Immature natural killer cell (primary cell): ENCODE measurements at regions not wholly inside any gene's neighbourhood (a gene's known extent, or its start where the extent isn't known, plus 50 kb on each side); places are given as distances from the start of the nearest gene placed in this dataset.

ENCODE experiments used
- DNase-seq, 3 donors: peaks; one replicate each; pipeline ENCODE4 v3.0.0; 2022; ENCODE audit warnings: mixed read lengths in 1 of 3
- H3K27ac Mint-ChIP-seq, 6 donors: one replicate each; pipeline ENCODE4 v1.8.0; 2020; ENCODE audit warnings: mixed read lengths in 6 of 6, mild to moderate bottlenecking in 5 of 6, inconsistent platforms in 4 of 6, moderate library complexity in 3 of 6
- H3K27me3 Mint-ChIP-seq, 3 donors: one replicate each; pipeline ENCODE4 v1.8.0; 2020 to 2021; ENCODE audit warnings: low read depth in 3 of 3, mild to moderate bottlenecking in 3 of 3, mixed read lengths in 3 of 3, moderate library complexity in 3 of 3, inconsistent platforms in 1 of 3
- H3K36me3 Mint-ChIP-seq, 3 donors: one replicate each; pipeline ENCODE4 v1.8.0; 2020; ENCODE audit warnings: mixed read lengths in 3 of 3, inconsistent platforms in 2 of 3, mild to moderate bottlenecking in 2 of 3
- H3K4me1 Mint-ChIP-seq, 2 donors: one replicate each; pipeline ENCODE4 v1.8.0; 2020; ENCODE audit warnings: inconsistent platforms in 2 of 2, mild to moderate bottlenecking in 2 of 2, mixed read lengths in 2 of 2, moderate library complexity in 1 of 2
- H3K4me3 Mint-ChIP-seq, 5 donors: one replicate each; pipeline ENCODE4 v1.8.0; 2020; ENCODE audit warnings: mild to moderate bottlenecking in 5 of 5, mixed read lengths in 5 of 5, inconsistent platforms in 3 of 5, moderate library complexity in 3 of 5
- H3K9me3 Mint-ChIP-seq, 6 donors: one replicate each; pipeline ENCODE4 v1.8.0; 2020; ENCODE audit warnings: mild to moderate bottlenecking in 6 of 6, mixed read lengths in 6 of 6, inconsistent platforms in 4 of 6, moderate library complexity in 3 of 6

DNA sequence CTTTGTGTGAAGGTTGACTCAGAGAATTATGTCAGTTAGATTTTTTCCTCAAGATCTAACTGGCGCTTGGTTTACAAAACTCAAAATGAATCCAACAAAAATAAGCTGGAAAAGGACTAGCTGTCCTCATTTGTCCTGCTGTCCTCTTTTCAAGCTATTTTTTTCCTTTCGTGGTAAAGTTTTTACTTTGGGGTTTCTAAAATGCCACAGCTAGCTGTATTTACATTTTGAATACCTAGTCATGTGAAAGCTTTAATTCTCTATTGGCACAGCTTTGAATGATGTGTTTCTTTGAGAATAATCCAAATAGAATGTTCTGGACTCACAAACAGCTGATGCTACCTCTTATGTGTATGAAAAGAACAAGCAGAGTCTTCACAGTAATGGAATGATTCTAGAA is 673.6 kb upstream of the NR5A2 start:
- Mint-ChIP-seq H3K36me3 (peaks cover 0 to 2% (median 0%) of the 10 kb centered on the region in 3 donors), H3K27me3 (peaks cover 0 to 6% (median 2%) of the 10 kb centered on the region in 3 donors), H3K4me3 (no peak overlapping the region), H3K9me3 (peaks cover 0 to 3% (median 2%) of the 10 kb centered on the region in 6 donors), H3K4me1 (no peaks in the 10 kb centered on the region), H3K27ac (no peak overlapping the region)
- no peak for DNase-seq

DNA sequence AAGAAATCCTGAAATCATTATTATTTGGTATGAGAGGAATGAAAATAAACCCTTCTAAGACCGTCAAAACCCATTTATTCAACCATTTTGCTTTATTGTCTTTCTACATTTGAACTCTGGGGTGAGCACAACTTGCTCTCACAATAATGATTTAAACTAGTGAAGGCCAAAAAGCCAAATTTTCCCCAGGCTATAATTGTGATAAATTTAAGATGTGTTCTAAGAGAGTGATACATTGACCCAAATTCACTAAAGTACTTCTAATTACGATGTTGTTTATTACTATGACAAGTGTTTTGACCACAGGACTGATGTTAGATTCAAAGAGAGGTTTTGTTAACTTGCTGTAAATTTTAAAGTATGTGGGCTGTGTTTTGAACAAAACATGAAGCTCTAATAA is 670.9 kb upstream of the NR5A2 start:
- peaks cover 0 to 2% (median 0%) of the 10 kb centered on the region in 6 donors for H3K9me3 Mint-ChIP-seq
- H3K27ac Mint-ChIP-seq, result no peak overlapping the region
- DNase-seq, result no peak
- H3K36me3 Mint-ChIP-seq, result no peaks in the 10 kb centered on the region
- H3K4me3 Mint-ChIP-seq, result no peak overlapping the region
- no peaks in the 10 kb centered on the region for H3K4me1 Mint-ChIP-seq
- peaks cover 0 to 9% (median 2%) of the 10 kb centered on the region in 3 donors for H3K27me3 Mint-ChIP-seq

DNA sequence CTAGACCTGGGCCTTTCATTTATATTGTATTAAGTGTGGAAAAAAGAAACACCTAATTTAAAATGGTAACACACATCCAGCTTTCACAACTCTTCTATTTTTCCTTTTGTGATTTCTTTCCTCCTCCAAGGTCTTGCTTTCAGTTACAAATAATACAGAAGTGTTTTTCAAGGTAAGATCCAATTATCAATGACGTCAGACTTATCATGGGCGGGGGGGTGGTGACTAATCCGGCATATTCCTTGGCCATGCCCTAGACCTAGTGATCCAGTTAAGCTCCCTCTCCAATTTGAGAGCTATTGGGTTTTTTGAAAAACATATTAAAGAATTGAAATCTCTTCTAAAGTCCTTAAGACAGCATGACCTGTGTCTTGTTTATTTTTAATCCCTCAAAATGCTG is 669.9 kb upstream of the NR5A2 start:
- Mint-ChIP-seq H3K27me3 (peaks cover 0 to 6% (median 2%) of the 10 kb centered on the region in 3 donors), H3K9me3 (peaks cover 0 to 2% (median 0%) of the 10 kb centered on the region in 6 donors), H3K4me3 (no peak overlapping the region), H3K27ac (no peak overlapping the region), H3K36me3 (no peaks in the 10 kb centered on the region), H3K4me1 (no peaks in the 10 kb centered on the region)
- DNase-seq, result no peak

DNA sequence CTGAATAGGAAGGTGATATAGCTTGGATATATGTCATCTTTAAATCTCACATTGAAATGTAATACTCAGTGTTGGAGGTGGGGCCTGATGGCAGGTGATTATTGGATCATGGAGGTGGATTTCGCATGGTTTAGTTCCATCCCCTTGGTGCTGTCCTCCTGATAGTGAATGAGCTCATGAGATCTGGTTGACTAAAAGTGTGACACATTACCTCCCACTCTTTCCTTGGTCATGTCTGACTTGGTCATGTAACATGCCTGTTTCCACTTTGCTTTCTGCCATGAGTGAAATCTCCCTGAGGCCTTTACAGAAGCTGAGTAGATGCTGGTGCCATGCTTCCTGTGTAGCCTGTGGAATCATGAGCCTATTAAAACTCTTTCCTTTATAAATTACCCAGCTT is 664.5 kb upstream of the NR5A2 start:
- no peaks in the 10 kb centered on the region for H3K36me3 Mint-ChIP-seq
- H3K4me1 Mint-ChIP-seq, result no peaks in the 10 kb centered on the region
- H3K27me3 Mint-ChIP-seq, result peaks cover 0 to 7% (median 3%) of the 10 kb centered on the region in 3 donors
- no peak overlapping the region for H3K27ac Mint-ChIP-seq
- DNase-seq, result no peak
- peaks cover 0 to 4% (median 0%) of the 10 kb centered on the region in 6 donors for H3K9me3 Mint-ChIP-seq
- no peak overlapping the region for H3K4me3 Mint-ChIP-seq

DNA sequence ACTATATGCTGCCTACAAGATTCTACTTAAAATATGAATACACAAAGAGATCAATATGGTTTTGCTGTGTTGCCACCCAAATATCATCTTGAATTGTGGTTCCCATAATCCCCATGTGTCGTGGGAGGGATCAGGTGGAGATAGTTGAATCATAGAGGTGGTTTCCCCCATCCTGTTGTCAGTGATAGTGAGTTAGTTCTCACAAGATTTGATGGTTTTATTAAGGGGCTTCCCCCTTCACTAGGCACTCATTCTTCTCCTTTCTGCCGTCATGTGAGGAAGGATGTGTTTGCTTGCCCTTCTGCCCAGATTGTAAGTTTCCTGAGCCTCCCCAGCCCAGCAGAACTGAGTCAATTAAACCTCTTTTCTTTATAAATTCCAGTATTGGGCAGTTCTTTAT is 654.4 kb upstream of the NR5A2 start:
- Mint-ChIP-seq H3K4me1 (peaks cover 0 to 7% of the 10 kb centered on the region in 2 donors), H3K36me3 (no peaks in the 10 kb centered on the region), H3K4me3 (no peak overlapping the region), H3K27me3 (peaks cover 2 to 6% (median 4%) of the 10 kb centered on the region in 3 donors), H3K9me3 (peaks cover 0 to 4% (median 2%) of the 10 kb centered on the region in 6 donors), H3K27ac (no peak overlapping the region)
- DNase-seq, result no peak

DNA sequence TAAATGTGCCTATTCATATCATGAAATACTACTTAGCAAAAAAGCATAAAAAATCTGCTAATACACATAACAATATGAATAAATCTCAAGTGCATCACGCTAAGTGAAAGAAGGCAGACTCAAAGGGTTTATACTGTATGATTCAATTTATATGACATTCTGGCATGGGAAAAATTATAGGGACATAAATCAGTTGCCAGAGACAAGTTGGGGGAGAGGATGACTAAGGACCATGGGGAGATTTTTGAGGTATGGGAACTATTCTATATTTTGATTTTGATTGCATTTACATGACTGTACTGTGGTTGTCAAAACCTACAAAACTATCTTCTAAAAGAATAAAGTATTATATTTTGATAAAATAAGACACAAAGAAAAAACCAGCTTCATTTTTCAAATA is 650.3 kb upstream of the NR5A2 start:
- Mint-ChIP-seq H3K36me3 (no peaks in the 10 kb centered on the region), H3K4me1 (no peaks in the 10 kb centered on the region), H3K9me3 (peaks cover 0 to 4% (median 0%) of the 10 kb centered on the region in 6 donors), H3K4me3 (no peak overlapping the region), H3K27me3 (peaks cover 0 to 6% (median 2%) of the 10 kb centered on the region in 3 donors), H3K27ac (no peak overlapping the region)
- no peak for DNase-seq

DNA sequence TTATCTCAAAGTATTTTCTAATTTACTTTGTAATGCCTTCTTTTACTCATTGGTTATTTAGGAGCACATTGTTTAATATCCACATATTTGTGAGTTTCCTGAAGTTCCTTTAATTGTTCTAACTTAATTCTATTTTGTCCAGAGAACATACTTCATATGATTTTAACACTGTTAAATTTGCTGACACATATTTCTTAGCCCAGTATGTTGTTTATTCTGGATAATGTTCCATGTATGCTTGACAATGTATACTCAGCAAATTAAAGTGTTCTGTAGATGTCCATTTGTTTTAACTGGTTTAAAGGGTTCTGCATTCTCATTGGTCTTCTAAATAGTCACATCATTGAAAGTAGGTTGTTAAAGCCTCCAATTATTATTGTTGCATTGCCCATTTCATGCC is 643.7 kb upstream of the NR5A2 start:
- H3K27me3 Mint-ChIP-seq, result peaks cover 1 to 9% (median 5%) of the 10 kb centered on the region in 3 donors

DNA sequence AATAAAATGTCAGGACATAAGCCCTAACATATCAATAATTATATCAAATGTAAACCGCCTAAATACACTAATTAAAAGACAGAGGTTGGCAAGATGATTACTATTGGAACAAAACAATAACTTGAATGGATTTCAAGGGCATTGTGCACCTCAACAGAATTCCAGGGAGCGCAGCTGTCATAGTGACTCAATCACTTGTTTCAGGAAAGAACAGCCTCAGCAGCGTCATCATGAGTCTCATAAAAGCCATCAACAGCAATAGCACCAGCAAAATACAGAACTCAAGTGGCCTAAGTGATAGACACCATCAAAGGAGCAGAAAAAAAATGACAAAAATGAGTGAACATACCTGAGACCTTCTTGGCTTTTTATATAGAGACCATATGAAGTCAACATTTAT is 632.7 kb upstream of the NR5A2 start:
- H3K27me3 Mint-ChIP-seq, result peaks cover 0 to 4% (median 3%) of the 10 kb centered on the region in 3 donors
- H3K4me3 Mint-ChIP-seq, result no peak overlapping the region
- DNase-seq, result no peak
- H3K27ac Mint-ChIP-seq, result no peak overlapping the region
- peaks cover 0 to 1% (median 0%) of the 10 kb centered on the region in 3 donors for H3K36me3 Mint-ChIP-seq
- H3K4me1 Mint-ChIP-seq, result peaks cover 0 to 2% of the 10 kb centered on the region in 2 donors
- peaks cover 0 to 2% (median 0%) of the 10 kb centered on the region in 6 donors for H3K9me3 Mint-ChIP-seq

More for the DNA sequence above, 643.7 kb upstream of the NR5A2 start:
- Mint-ChIP-seq H3K9me3 (no peaks in the 10 kb centered on the region), H3K4me3 (no peak overlapping the region), H3K27ac (no peak overlapping the region), H3K36me3 (no peaks in the 10 kb centered on the region), H3K4me1 (no peaks in the 10 kb centered on the region)
- DNase-seq, result no peak

DNA sequence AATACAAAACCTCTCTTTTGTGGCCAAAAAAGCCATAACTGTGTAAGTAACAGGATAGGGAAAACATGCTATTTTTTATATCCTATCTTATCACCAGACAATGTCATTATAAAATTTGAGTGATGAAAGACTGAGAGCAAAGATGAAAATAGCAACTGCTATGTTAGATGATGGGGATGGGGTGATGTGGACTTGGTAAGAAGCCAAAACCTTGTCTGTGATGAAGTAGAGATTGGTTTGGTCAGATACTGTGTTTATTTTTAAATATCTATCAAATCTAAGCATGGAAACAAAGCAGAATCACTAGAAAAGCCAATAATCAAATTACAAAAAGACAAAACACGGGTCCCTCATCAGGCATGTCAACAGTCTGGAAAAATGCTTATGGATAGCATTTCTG is 631.1 kb upstream of the NR5A2 start:
- Mint-ChIP-seq H3K4me3 (no peak overlapping the region), H3K36me3 (no peaks in the 10 kb centered on the region), H3K9me3 (no peaks in the 10 kb centered on the region), H3K4me1 (peaks cover 6 to 9% of the 10 kb centered on the region in 2 donors), H3K27me3 (peaks cover 0 to 6% (median 4%) of the 10 kb centered on the region in 3 donors), H3K27ac (no peak overlapping the region)
- DNase-seq, result no peak

DNA sequence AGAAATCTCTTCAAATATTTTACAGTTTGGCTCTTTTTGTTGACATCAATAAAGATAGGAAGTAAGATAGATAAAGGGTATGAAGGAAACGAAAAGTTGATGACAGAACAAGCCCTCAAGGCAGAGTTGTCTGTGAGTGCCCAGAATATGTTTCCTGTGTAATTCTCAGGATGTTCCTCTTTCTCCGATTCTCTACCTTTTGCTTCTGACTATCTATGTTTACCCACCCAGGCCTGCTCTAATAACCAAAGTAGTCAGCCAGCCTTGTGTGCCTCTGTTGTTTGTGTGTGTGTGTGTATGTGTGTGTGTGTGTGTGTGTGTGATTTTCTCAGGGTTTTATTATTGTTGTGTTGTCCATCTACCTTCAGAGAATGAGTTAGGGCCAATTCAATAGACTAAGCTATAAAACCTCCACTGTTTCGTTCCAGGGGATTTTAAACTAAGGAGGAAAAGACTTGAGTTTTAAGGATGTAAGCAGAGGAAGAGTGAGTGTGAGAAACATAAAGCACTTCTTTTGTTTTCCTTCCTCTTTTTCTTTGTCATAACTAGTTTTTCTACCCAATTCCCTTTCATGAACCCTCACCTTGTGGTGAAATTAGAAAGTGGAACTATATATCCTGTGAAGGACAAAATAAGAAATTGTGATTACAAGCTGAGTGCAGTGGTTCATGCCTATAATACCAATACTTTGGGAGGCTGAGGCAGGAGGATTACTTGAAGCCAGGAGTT is 627.4 kb upstream of the NR5A2 start:
- Mint-ChIP-seq H3K4me3 (no peak overlapping the region), H3K27ac (no peak overlapping the region), H3K4me1 (peaks cover 6 to 9% of the 10 kb centered on the region in 2 donors), H3K27me3 (peaks cover 0 to 6% (median 0%) of the 10 kb centered on the region in 3 donors), H3K36me3 (no peaks in the 10 kb centered on the region), H3K9me3 (no peaks in the 10 kb centered on the region)
- DNase-seq, result no peak

DNA sequence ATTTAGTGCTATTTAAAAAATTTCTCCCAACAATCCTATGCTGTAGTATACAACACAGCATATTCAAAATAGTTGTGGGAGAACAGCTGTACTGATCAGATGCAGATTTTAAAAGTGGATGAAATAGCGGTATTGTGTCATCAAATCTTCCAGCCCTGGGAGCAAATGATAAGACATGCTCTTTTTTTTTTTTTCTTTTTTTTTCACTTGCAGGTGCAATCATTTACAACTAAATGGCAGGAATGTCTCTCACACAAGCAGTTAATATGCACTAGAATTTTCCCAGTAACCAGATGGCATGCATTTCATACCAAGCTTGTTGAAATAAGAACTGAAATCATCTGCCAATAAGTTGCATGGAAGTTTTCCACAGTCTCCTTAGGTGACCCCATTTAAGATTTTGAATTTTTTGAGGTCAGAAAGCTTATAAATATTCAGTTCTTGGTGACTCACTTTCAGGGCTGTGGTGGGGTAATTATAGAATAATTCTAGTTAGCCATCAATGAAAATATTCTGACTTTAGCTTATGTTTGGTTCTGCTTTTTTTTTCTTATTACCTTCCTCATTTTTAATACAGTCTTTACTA is 623.9 kb upstream of the NR5A2 start:
- H3K9me3 Mint-ChIP-seq, result no peaks in the 10 kb centered on the region
- no peaks in the 10 kb centered on the region for H3K36me3 Mint-ChIP-seq
- no peak overlapping the region for H3K27ac Mint-ChIP-seq
- H3K4me1 Mint-ChIP-seq, result peaks cover 6 to 9% of the 10 kb centered on the region in 2 donors
- no peak for DNase-seq
- H3K27me3 Mint-ChIP-seq, result peaks cover 0 to 9% (median 0%) of the 10 kb centered on the region in 3 donors
- H3K4me3 Mint-ChIP-seq, result no peak overlapping the region

DNA sequence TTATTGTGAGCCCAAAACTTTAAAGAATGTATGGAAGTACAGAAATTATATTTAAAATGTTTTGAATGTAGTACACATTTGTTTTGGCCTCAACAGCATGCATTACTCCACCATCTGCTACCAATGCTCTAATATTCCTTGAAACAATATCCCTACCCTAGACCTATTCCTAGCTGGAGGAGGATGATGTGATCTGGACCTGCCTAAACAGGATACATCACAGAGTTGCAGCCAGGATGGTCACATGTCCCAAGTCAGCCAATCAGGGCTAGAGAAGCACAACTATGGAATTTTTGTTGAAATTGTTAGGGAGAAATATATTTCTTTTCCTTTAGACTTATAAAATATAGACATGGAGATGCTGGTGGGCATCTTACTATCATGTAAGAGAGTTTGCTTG is 623.3 kb upstream of the NR5A2 start:
- no peak overlapping the region for H3K27ac Mint-ChIP-seq
- DNase-seq, result no peak
- peaks cover 0 to 9% (median 0%) of the 10 kb centered on the region in 3 donors for H3K27me3 Mint-ChIP-seq
- no peaks in the 10 kb centered on the region for H3K9me3 Mint-ChIP-seq
- peaks cover 6 to 9% of the 10 kb centered on the region in 2 donors for H3K4me1 Mint-ChIP-seq
- H3K36me3 Mint-ChIP-seq, result no peaks in the 10 kb centered on the region
- H3K4me3 Mint-ChIP-seq, result no peak overlapping the region

DNA sequence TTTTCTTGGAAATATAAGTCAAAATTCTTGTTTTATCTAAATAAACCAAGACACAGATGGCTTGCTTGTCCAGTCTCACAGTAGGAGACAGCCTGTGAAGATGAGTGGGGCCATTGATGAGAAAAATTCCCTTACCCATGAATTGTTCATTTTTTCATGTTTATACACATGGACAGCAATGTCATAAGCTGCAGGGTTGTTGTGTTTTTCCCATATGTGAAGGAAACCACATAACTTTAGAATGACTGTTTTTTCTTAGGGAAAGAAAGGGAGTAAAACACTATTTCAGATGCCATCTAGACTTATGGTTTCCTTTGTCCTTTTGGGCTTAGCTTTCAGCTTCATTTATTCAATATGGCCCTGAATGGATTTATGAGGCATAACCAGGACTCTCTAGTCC is 622.5 kb upstream of the NR5A2 start:
- Mint-ChIP-seq H3K9me3 (no peaks in the 10 kb centered on the region), H3K36me3 (no peaks in the 10 kb centered on the region), H3K4me3 (no peak overlapping the region), H3K4me1 (peaks cover 5% of the 10 kb centered on the region in 2 donors), H3K27ac (no peak overlapping the region), H3K27me3 (peaks cover 0 to 8% (median 0%) of the 10 kb centered on the region in 3 donors)
- DNase-seq, result no peak

DNA sequence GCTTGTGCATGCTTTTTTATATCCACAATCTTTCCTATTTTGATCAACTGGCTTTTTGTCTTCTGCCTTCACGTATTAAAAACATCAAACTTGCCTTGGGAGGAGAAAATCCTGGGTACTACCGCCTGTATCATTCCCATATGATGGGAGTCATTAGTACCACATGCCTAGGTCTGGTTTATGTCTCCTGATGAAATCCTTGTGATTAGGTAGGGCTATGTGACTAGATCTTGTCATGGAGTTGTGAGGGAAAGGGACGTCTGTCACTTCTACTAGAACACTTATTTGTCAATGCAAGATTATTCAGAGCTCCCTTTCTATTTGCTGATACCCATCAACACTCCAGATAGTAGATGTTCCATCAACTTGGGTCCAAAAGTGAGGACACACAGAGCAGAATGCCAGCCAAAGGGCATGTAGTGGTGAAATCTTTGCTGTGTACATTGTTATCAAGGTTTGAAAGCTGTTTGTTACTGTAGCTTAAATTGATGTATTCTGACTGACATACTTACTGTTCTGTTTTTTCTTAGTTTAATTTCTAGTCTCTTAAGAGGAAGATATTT is 621.8 kb upstream of the NR5A2 start:
- Mint-ChIP-seq H3K27me3 (peaks cover 0 to 3% (median 0%) of the 10 kb centered on the region in 3 donors), H3K9me3 (no peaks in the 10 kb centered on the region), H3K4me1 (no peaks in the 10 kb centered on the region), H3K4me3 (no peak overlapping the region), H3K36me3 (no peaks in the 10 kb centered on the region), H3K27ac (no peak overlapping the region)
- no peak for DNase-seq
